ENCODE measurements at regions not wholly inside any gene's neighbourhood (a gene's known extent, or its start where the extent isn't known, plus 50 kb on each side); places are given as distances from the start of the nearest gene placed in this dataset.

DNA sequence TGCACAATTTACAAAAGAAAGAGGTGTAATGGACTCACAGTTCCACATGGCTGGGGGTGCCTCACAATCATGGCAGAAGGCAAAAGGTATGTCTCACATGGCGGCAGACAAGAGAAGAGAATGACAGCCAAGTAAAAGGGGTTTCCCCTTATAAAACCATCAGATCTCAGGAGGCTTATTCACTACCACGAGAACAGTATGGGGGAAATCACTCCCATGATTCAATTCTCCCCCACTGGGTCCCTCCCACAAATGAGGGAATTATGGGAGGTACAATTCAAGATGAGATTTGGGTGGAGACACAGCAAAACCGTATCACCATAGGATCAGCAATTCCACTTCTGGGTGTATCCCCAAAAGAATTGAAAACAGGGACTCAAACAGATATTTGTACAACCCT, 97.5 kb upstream of the STX18 start:
- no peak for DNase-seq (ENCODE audit: low read depth, low spot score)

DNA sequence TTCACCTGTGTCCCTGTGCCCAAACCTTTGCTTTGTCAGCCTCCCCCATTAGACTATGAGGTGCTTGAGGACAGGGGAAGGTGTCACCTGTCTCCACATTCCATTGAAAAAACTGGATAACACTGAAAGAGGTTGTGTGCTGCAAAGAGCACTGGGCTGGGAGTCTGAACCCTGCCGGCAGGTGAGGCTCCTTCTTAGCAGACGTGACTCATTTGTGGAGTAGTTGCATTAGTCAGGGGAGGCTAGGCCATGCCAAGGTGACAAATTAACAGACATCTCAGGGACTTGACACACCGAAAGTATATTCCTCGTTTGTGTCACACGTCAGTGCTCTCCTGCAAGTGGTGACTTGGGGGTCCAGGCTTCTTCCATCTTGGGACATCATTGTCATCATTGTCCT, 95.9 kb upstream of the STX18 start:
- DNase-seq (ENCODE audit: low read depth, low spot score): no peak

DNA sequence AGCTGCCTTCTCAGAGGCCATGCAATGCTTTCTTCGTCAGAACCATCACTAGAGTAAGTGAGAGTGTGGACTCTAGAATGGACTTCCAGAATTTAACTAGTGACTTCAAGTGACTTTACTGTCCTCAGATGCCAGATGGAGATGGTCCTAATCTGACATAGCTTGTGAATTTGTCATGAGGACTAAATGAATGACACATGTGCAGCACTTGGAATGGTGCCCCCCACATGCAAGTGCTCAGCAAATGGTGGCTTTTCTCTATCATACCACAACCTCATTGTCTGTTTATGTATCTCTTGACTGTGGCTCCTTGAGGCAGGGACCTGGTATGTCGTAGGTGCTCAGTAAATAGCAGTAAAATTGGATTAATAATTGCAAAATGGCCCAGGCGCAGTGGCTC, 91.6 kb upstream of the STX18 start:
- DNase-seq (ENCODE audit: low read depth, low spot score): no peak

DNA sequence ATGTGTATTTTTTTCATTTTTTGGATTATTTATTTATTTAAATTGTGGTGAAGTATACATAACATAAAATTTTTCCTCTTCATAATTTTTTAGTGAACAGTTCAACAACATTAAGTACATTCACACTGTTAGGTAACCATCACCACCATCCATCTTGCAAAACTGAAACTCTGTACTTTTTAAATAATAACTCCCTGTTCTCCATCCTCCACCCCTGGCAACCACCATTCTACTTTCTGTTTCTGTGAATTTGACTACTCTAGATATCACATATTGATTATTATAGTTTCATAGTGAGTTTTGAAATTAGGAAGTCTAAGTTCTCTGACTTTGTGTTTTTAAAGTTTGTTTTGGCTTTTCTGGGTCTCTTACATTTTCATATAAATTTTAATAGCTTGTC, 89.3 kb upstream of the STX18 start:
- DNase-seq (ENCODE audit: low read depth, low spot score): no peak

DNA sequence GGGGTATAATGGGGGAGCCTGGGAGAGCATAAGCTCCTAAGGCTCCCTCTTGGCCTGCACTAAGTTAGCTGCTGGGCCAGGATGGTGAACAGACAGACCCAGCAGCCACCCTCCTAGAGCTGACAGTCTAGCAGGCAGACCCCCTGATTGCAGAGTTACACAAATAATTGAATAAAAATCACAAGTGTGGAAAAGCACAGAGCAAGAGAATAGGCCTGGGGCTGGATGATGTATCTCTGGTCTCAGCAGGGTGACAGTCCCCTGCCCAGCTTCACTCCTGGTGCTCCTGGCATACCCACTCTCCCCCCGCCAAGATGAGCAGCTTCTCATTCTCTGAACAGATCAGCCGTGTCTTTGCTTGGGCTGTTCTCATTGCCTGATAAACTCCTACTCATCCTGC, 86.1 kb upstream of the STX18 start:
- DNase-seq (ENCODE audit: low read depth, low spot score): no peak

DNA sequence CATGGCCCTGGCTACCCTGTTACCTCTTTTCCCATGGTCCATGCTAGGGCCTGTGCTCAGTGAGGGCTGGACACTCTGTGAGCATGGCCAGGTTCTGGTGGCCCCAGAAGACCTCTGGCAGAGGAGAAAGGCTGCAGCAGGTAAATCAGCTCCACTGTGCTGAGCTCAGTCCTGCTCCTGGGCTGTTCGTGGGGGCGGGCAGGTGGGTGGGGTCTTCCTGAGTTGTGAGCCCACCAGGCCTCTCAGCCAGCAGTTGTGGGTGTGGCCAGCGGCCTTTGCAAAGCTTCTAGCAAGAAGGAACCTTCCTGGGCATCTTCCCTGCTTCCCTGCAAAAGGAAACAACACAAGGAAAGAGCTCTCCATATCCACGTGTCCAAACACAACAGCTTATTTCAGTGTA, 85.3 kb upstream of the STX18 start:
- DNase-seq (ENCODE audit: low read depth, low spot score): no peak

DNA sequence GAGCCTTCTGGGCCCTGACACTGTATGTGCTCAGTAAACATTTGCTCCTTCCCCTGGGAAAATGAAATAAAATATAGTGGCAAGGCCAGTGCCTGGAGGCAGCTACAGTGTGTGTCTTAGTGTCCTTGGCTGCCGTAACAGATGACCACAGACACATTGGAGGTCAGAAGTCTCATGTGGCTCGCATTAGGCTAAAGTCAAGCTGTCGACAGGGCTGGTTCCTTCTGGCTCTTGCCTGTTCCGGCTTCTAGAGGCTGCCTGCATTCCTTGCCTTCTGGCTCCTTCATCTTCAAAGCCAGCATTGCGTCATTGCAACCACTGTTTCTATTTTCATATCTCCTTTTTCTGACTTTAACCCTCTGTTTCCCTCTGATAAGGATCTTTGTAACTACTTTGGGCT, 83.6 kb upstream of the STX18 start:
- no peak for DNase-seq (ENCODE audit: low read depth, low spot score)

DNA sequence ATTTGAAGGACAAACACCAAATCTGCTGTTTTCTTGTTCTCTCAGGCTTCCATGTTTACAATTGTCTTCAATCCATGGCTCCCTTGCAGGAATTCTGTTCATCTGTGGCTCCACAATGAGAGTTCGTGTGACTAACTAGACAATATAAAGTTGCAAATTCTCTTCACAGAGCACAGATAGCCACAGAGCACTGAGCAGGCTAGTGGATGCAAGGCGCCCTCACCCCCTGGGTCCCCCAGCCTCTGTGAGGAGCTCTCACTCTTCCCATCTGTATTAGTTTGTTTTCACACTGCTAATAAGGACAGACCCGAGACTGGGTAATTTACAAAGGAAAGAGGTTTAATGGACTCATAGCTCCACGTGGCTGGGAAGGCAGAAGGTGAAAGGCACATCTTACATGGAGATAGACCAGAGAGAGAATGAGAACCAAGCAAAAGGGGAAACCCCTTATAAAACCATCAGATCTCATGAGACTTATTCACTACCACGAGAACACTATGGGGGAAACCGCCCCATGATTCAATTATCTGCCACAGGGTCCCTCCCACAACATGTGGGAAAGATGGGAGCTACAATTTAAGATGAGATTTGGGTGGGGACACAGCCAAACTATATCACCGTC, 82.5 kb upstream of the STX18 start:
- no peak for DNase-seq (ENCODE audit: low read depth, low spot score)

DNA sequence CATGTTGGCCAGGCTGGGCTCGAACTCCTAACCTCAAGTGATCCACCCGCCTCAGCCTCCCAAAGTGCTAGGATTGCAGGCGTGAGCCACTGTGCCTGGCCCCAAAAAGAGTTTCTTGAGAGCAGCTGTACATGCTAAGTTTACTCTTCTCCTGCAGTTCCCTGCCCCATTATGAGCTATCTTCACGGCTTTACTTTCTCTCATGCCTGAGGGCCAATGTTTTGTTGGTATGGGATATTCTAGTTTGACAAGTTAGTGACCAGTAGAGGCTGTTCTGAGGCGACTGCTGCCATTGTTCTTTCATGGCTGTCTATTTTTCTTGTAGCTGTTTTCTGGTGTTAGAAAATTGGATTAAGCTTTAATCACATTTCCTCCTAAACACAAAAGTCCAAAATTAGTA, 78.0 kb upstream of the STX18 start:
- no peak for DNase-seq (ENCODE audit: low read depth, low spot score)

DNA sequence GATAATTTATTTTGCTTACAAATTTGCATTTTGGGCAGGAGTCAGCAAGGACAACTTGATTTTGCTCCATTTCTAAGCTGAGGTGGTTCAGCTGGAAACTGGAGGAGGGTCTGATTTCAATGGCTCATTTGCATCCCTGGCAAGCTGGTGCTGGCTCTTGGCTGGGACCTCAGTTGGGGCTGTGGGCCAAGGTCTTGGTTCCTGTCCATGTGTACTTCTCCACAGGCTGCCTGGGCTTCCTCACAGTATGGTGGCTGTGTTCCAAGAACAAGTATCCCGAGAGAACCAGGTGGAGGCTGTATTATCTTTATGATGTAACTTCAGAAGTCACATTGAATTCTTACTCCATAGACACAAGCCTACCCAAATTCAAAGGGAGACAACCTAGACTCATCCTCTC, 77.0 kb upstream of the STX18 start:
- DNase-seq (ENCODE audit: low read depth, low spot score): no peak

DNA sequence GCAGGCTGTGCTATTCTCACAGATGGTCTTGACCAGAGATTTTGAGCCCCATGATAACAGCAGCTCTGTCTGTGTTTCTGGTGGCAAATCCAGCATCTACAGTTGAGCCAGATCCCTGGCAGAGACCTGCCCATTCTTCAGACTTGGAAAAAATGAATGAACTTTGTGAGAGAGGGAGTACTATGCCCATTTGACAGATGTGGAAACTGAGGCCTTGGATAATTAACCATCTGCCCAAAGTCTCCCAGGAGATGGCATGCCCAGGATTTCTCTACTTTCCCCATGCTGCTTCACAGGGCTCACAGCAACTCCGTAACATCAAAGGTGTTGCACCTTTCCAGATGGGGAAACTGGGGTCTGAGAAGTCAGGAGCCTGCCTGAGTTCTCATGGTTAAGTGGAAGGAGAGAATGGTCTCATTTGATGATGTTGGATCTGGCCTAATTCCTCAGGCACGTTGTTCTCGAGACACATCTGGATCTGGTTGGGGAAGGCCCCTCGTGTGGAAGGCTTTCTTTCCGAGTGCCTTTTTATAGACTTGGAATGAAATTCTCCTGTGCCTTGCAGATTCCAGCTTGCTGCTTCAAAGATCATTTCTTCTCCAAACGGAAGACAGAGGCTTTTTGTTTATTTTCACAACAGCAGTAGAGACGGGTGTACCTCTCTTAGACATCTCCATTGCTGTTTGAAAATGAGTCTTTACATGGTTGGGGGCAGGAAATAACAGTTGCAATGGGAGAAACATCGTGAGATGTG, 73.3 kb upstream of the STX18 start:
- no peak for DNase-seq (ENCODE audit: low read depth, low spot score)

DNA sequence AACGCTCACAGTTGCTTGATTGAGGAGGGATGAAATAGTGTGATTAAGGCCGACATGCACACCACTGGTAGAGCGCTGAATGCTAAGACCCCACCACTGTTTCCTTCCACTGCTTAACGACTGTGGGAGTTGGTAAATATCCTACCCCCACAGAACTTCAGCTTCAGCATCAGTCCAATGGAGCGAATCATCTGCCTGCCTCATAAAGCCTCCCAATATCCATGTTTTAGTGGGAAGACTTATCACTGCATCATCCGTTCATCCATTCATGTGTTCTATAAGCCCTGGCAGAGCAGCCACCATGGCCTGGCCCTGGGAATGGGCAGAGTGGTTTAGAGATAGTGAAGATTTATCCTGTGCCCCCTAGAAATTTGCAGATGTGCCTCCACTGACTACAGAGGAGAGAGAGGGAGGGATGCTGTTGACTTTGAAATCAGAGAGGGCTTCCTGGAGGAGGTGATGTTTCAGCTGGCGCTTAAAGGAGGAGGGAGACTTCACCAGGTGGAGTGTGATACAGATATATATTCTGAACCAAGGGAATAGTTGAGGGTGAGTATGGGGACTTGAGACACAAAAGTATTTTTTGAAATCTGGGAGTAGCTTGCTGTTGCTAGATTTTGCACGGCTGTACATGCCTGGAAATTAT, 71.9 kb upstream of the STX18 start:
- DNase-seq (ENCODE audit: low read depth, low spot score): no peak

DNA sequence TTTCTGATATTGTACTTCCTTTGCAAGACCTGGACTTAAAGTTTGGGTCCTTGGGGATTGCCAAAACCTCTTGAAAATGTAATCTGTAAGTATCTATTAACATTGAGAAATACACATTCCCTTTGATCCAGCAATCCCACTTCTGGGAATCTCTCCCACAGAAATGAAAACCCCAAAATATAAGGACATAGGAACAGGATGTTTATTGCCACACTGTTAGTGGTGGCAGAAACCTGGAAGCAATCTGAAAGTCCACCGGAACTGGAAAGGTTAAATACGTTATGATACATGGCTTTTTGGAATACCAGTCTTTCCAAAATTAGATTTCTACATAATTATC, 71.2 kb upstream of the STX18 start:
- DNase-seq (ENCODE audit: low read depth, low spot score): no peak

DNA sequence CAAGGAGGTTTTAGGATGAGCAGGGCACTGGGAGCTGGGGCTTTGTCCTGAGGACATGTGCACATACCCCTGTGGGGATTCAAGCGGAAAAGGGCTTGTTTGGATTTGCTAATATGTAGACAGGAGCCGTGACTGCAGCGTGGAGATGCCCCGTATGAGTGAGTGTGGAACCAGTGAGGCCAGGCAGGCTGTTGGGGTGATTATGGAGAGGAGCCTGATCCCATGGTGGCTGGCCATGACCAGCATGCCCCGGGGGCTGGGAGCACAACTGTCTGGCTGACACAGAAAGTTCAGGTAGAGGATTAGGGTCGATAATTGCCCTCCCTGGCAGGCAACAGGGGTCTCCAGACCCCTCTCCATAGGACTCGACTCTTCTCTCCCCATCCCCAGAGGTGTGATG, 68.8 kb upstream of the STX18 start:
- DNase-seq (ENCODE audit: low read depth, low spot score): no peak

DNA sequence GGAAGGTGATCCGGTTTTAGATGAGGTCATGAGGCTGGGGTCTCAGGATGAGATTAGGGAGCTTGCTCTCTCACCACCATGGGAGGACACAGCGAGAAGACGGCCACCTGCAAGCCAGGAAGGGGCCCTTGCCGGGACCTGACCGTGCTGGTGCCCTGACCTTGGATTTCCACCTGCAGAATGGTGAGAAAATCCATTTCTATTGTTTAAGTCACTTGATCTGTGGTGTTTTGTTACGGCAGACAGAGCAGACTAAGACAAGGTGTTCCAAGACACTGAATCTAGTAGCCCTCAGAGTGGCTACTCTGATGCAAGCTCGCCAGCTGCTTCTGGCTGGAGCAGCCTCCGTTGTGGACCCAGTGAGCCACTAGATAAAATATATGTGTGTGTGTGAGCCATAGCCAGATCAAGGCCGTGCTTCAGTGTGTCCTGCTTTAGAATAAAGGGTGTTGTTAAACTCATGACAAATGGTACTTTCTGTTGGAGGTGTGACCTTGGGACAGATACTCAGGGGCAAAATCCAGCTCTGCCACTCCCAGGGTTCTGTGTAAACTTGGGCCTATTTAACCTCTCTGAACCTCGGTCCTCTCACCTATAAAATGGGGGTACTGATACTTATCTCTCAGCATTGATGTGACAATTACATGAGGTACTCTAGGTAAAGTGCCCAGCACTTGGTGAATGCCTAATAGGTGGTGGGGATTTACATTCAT, 67.9 kb upstream of the STX18 start:
- no peak for DNase-seq (ENCODE audit: low read depth, low spot score)

DNA sequence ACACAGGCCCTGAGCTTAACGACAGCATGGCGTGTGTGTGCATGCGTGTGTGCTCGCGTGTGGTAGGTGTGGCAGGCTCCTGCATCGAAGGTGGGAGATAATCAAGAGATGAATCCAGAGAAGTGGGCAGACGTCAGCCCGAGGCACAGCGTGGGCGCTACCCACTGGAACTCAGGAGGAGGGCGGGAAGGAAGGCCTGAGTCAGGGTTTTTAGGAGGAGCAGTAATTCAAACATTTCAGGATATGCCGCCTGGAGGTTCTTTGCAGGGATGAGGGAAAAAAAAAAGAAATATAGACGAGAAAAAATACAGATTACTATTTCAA, 66.3 kb upstream of the STX18 start:
- no peak for DNase-seq (ENCODE audit: low read depth, low spot score)

DNA sequence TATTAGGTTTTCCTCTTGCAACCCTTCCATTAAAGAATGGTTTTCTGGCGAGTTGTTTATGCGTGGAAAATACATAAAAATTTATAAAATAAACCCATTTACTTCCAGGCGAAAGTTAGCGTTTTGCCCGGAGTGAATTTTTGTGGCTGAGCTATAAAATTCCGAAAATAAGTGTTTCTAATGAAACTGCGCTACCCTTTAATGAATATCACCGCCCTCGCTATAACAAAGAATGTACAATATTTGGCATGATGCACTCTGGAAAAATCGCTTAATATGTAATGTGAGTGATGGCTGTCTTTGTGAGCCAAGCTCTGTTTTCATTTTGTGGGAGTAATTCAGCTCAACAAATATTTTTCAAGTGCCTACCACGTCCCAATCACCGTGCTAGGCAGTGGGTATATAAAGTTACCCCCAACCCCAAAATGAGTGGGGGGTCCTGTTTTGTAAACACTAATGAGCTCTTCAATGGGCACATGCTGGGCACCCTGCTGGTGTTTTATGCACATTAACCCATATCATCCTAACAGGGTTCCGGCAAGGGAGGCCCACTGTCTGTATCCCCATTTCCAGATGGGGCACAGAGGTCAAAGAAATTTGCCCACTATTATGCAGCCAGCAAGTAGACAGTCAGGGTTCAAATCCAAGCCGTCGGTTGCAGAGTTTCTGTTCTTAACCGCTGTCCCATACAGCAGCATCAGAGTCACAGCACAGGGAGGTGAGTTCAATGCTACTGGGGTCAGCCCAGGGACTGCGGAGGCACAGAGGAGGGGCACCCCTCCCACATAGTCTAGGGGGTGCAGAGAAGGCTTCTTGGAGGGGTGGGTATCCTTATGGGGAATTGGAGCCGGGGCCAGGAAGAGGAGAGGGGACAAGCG, 65.7 kb upstream of the STX18 start:
- no peak for DNase-seq (ENCODE audit: low read depth, low spot score)

DNA sequence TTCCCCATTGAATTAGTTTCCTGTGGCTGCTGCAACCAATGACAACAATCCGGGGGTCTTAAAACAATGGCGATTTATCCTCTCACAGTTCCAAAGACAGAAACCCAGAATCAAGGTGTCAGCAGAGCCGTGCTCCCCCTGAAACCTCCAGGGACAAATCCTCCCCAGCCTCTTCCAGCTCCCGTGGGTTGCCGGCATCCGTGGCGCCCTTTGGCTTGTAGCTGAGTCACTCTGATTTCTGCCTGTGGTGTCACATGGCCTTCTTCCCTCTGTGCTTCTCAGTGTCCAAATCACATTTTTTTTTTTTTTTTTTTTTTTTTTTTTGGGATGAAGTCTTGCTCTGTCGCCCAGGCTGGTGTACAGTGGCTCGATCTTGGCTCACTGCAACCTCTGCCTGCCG, 64.5 kb upstream of the STX18 start:
- DNase-seq (ENCODE audit: low read depth, low spot score): no peak

DNA sequence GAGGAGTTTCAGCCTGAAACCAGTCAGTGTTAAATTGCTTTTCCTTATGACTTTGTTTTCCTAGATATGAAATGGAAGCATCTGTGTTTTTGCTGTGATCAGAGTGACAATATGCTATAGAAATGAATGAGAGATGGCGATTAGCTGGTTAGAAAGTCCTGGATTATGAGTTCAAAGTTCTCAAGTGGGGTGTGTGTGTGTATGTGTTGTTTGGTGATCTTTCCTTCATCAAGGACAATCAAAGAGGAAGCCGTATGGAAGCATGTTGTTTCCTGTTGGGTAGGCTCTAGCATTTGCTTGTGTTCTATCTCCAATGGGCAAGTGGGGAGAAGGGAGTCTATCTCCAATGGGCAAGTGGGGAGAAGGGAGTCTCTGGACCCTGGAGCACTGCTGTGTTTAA, 64.0 kb upstream of the STX18 start:
- DNase-seq (ENCODE audit: low read depth, low spot score): no peak

DNA sequence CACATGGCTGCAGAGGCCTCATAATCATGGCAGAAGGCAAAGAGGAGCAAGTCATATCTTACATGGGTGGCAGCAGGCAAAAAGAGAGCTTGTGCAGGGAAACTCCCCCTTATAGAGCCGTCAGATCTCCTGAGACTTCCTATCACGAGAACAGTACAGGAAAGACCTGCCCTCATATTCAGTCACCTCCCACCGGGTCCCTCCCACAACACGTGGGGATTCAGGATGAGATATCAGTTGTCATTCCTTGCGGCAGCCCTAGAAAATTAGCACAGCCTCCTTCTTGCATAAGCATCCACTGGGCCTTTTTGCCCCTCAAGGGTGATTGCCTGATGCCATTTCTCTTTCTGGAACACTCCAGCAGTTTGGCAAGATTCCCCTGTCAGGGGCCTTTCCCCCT, 61.7 kb upstream of the STX18 start:
- no peak for DNase-seq (ENCODE audit: low read depth, low spot score)

DNA sequence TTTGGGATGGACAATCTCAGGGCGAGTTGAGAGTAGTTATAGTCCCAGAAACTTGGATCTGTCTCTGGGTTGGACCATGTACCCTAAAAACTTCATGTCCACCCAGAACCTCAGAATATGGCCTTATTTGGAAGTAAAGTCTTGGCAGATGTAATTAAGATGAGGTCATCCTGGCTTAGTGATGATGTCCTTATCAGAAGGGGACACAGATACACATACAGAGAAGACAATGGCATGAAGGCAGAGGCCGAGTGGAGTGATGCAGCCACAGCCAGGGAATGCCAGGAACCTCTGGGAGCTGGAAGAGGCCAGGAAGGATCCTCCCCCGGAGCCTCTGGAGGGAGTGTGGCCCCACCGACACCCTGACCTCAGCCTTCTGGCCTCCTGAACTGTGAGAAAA, 61.2 kb upstream of the STX18 start:
- no peak for DNase-seq (ENCODE audit: low read depth, low spot score)

DNA sequence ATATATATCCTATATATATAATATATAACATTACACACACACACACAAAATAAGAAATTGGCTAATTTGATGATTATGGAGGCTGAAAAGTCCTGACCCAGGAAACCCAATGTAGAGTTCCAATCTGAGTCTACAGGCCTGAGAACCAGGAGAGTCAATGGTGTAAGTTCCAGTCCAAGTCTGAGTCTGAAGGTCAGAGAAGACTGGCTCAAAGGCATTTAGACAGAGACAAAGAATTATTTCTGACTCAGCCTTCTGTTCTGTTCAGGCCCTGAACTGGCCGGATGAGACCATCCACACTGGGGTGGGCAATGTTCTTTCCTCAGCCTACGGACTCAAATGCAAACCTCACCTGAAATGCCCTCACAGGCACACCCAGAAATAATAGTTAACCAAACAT, 60.6 kb upstream of the STX18 start:
- no peak for DNase-seq (ENCODE audit: low read depth, low spot score)
